Tibial artery (tissue), 4 donors: ENCODE measurements at regions not wholly inside any gene's neighbourhood (a gene's known extent, or its start where the extent isn't known, plus 50 kb on each side); places are given as distances from the start of the nearest gene placed in this dataset.

Experiments
- DNase-seq, 2 donors: peaks; one replicate each; pipeline ENCODE4 v3.0.0-alpha.2; 2019
- H3K27ac ChIP-seq, 2 donors: fragments of 200-600 bp; sonication (generic) in 1 of 2; 1 replicate in 1 of 2; 2 replicates in 1 of 2; pipeline ENCODE4 v1.5.1; 2018 to 2019; ENCODE audit warnings: mild to moderate bottlenecking in 1 of 2
- H3K27me3 ChIP-seq, 2 donors: fragments of 200-600 bp; sonication (generic) in 1 of 2; one replicate each; pipeline versions ENCODE4 v1.5.1 to v1.6.0; 2016 to 2019
- H3K36me3 ChIP-seq, 3 donors: fragments of 200-600 bp; sonication (generic) in 2 of 3; one replicate each; pipeline ENCODE4 v1.5.1; 2016 to 2019; ENCODE audit warnings: mild to moderate bottlenecking in 2 of 3
- H3K4me1 ChIP-seq, 4 donors: fragments of 200-600 bp; sonication (generic) in 2 of 4; 1 replicate in 3 of 4; 2 replicates in 1 of 4; pipeline ENCODE4 v1.5.1; 2016 to 2019
- H3K4me3 ChIP-seq, 2 donors: fragments of 200-600 bp; sonication (generic) in 1 of 2; 1 replicate in 1 of 2; 2 replicates in 1 of 2; pipeline ENCODE4 v1.5.1; 2018 to 2019; ENCODE audit warnings: mild to moderate bottlenecking in 2 of 2
- H3K9me3 ChIP-seq, 3 donors: fragments of 200-600 bp; sonication (generic) in 1 of 3; one replicate each; pipeline ENCODE4 v1.5.1; 2016 to 2019
- CTCF ChIP-seq, 2 experiments: fragments of 200-600 bp in 1 of 2; fragments of 450-650 bp in 1 of 2; IDR thresholded peaks; one replicate each; pipeline ENCODE4 v1.5.1; 2017 to 2019; ENCODE audit warnings: antibody characterized with exemption in 2 of 2, mild to moderate bottlenecking in 1 of 2, moderate library complexity in 1 of 2
- intact Hi-C: fragments of 100-400 bp; cut with DNase I; formaldehyde crosslinking; loops from one replicate; pipeline ENCODE4 v1.15.0; 2023; ENCODE audit warnings: low total_unique reads

GRCh38 chr4:101599620-101600019 lies 190.9 kb upstream of the BANK1 start:
- no peak for DNase-seq
- Histone ChIP-seq H3K9me3 (no peaks in the 10 kb centered on the region), H3K27me3 (no peaks in the 10 kb centered on the region), H3K27ac (no peak overlapping the region), H3K36me3 (no peaks in the 10 kb centered on the region), H3K4me3 (no peak overlapping the region), H3K4me1 (no peaks in the 10 kb centered on the region)
- intact Hi-C loops = no loop called here
- TF ChIP-seq CTCF (IDR thresholded peaks at IDR 0.05) = no peak

- no peak overlapping the region for H3K4me3 ChIP-seq
- no peaks in the 10 kb centered on the region for H3K4me1 ChIP-seq
- intact Hi-C loops = no loop called here
- DNase-seq = no peak
- no peaks in the 10 kb centered on the region for H3K27me3 ChIP-seq
- no peaks in the 10 kb centered on the region for H3K9me3 ChIP-seq
- H3K36me3 ChIP-seq = no peaks in the 10 kb centered on the region
- H3K27ac ChIP-seq = no peak overlapping the region
- TF ChIP-seq CTCF (IDR thresholded peaks at IDR 0.05) = no peak
Observed at GRCh38 chr4:101596781-101597552, 193.6 kb upstream of the BANK1 start.

- Histone ChIP-seq H3K36me3 (no peaks in the 10 kb centered on the region), H3K27me3 (no peaks in the 10 kb centered on the region), H3K9me3 (no peaks in the 10 kb centered on the region), H3K4me3 (no peak overlapping the region), H3K4me1 (no peaks in the 10 kb centered on the region), H3K27ac (no peak overlapping the region)
- intact Hi-C loops = no loop called here
- TF ChIP-seq CTCF (IDR thresholded peaks at IDR 0.05) = no peak
- no peak for DNase-seq
Observed at GRCh38 chr4:101594588-101594987, 195.9 kb upstream of the BANK1 start.

DNA sequence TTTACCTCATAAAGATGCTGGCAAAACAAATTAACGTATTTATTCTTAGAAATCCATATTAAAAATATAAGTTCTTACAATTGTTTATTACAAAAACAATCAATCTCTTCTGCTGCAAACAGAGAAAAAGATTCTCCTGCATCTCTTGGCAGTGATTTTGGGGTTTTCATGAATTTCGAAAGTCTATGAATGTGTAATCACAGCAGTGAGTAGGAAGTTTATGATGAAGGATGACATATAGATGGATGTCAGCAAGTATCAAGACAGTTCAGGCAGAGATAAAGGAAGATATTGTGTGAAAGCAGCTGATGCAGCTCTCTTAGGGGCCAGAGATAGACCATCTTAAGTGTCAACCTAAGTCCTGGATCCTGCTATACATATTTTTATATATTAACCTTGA lies 196.9 kb upstream of the BANK1 start:
- DNase-seq = no peak
- Histone ChIP-seq H3K4me3 (no peak overlapping the region), H3K4me1 (peaks cover 0 to under 1% (median 0%) of the 10 kb centered on the region in 4 donors), H3K9me3 (no peaks in the 10 kb centered on the region), H3K27ac (no peak overlapping the region), H3K27me3 (no peaks in the 10 kb centered on the region), H3K36me3 (no peaks in the 10 kb centered on the region)
- intact Hi-C loops = no loop called here
- no peak for TF ChIP-seq CTCF (IDR thresholded peaks at IDR 0.05)

DNA sequence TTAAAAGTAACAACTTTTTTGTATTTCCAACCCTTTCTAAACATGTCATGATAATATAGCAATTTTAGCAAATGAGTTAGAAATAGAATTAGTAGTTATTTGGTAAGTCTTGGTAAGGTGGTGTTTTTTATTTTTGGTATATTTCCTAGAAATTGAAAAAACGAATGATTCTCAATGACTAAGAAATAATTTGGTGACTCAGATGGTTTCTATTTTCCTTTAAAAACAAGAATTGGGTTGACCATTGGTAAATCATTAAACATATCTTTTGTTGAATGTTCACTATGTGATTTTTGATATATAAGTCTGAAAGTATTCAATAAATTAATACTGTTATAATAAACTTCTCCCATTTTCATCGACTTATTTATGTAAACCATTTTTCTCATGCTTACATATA lies 206.2 kb upstream of the BANK1 start:
- no peak overlapping the region for H3K27ac ChIP-seq
- intact Hi-C loops = no loop called here
- H3K4me3 ChIP-seq = no peak overlapping the region
- H3K4me1 ChIP-seq = peaks cover 0 to 5% (median 0%) of the 10 kb centered on the region in 4 donors
- TF ChIP-seq CTCF (IDR thresholded peaks at IDR 0.05) = no peak
- DNase-seq = no peak
- H3K27me3 ChIP-seq = no peaks in the 10 kb centered on the region
- H3K9me3 ChIP-seq = peaks cover 0 to 2% (median 0%) of the 10 kb centered on the region in 3 donors
- no peaks in the 10 kb centered on the region for H3K36me3 ChIP-seq
